PFSK-1 (cell line): ENCODE measurements at regions not wholly inside any gene's neighbourhood (a gene's known extent, or its start where the extent isn't known, plus 50 kb on each side); places are given as distances from the start of the nearest gene placed in this dataset.

Source experiments
- FOXP2 ChIP-seq: optimal IDR thresholded peaks from 2 replicates; pipeline ENCODE3; 2011; ENCODE audit warnings: borderline replicate concordance, control low read depth, inconsistent platforms; ENCODE audit not compliant: insufficient read depth; ENCODE audit errors: extremely low read length, extremely low read depth
- POLR2AphosphoS5 ChIP-seq: IDR thresholded peaks from 2 replicates; pipeline ENCODE4 v1.6.1; 2012; ENCODE audit warnings: low read depth, mild to moderate bottlenecking, control low read depth, low read length, moderate library complexity
- SIN3A ChIP-seq: IDR thresholded peaks from 2 replicates; pipeline ENCODE4 v1.6.1; 2012; ENCODE audit warnings: mild to moderate bottlenecking, low read length, moderate library complexity, borderline replicate concordance; ENCODE audit not compliant: insufficient read depth
- TAF1 ChIP-seq: IDR thresholded peaks from 2 replicates; pipeline ENCODE4 v1.6.1; 2012; ENCODE audit warnings: low read length, control low read depth, borderline replicate concordance; ENCODE audit not compliant: insufficient read depth
- TF ChIP-seq, protein P1 (sequence below), 2 experiments: IDR thresholded peaks; 2 replicates each; pipeline versions ENCODE4 v1.6.1 to v1.8.0; 2011 to 2012; ENCODE audit warnings: low read depth in 2 of 2, low read length in 2 of 2, control low read depth in 1 of 2, inconsistent platforms in 1 of 2, mild to moderate bottlenecking in 1 of 2, moderate library complexity in 1 of 2; ENCODE audit not compliant: insufficient read depth in 1 of 2

DNA sequence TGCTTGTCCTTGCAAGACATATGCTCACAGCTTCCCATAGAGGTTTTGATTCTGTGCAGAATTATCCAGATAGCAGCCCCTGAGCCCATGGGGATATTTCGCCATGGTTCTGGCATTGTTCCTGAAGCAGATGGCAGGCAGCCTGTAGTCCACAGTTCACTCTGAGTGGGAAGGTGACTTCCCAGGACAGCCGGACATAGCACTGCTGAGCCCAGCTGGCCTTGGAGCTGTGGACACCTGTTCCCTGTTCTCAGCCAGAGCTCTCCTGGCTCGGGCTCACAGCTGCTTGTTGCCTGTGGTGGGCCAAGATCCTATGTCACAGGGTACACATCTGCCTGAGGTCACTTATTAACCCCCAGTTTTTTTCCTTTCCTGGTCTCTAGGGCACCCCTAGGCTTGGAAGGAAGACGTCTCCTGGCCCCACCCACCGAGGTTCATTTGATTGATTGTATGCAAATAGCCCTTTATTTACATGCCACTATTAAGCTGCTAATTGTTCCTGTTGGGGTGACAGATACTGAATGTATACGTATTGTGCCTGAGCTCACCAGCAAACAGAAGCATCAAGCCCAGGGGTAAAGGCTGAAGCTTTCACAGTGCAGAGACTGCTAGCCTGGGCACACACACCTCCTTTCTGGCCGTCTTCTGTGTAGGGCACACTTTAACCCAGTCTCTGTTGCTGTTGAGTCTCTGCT lies 96.6 kb upstream of the DMRT1 start:
- TF ChIP-seq FOXP2 (no peak), SIN3A (no peak), POLR2AphosphoS5 (no peak), TAF1 (no peak)
- TF ChIP-seq, protein P1, sequence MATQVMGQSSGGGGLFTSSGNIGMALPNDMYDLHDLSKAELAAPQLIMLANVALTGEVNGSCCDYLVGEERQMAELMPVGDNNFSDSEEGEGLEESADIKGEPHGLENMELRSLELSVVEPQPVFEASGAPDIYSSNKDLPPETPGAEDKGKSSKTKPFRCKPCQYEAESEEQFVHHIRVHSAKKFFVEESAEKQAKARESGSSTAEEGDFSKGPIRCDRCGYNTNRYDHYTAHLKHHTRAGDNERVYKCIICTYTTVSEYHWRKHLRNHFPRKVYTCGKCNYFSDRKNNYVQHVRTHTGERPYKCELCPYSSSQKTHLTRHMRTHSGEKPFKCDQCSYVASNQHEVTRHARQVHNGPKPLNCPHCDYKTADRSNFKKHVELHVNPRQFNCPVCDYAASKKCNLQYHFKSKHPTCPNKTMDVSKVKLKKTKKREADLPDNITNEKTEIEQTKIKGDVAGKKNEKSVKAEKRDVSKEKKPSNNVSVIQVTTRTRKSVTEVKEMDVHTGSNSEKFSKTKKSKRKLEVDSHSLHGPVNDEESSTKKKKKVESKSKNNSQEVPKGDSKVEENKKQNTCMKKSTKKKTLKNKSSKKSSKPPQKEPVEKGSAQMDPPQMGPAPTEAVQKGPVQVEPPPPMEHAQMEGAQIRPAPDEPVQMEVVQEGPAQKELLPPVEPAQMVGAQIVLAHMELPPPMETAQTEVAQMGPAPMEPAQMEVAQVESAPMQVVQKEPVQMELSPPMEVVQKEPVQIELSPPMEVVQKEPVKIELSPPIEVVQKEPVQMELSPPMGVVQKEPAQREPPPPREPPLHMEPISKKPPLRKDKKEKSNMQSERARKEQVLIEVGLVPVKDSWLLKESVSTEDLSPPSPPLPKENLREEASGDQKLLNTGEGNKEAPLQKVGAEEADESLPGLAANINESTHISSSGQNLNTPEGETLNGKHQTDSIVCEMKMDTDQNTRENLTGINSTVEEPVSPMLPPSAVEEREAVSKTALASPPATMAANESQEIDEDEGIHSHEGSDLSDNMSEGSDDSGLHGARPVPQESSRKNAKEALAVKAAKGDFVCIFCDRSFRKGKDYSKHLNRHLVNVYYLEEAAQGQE (IDR thresholded peaks at IDR 0.05; ENCODE audit: insufficient read depth in 1 of 2, low read depth in 2 of 2, low read length in 2 of 2): no peak

GRCh38 chr9:745761-746380 lies 95.6 kb upstream of the DMRT1 start:
- TF ChIP-seq POLR2AphosphoS5 (no peak), SIN3A (no peak), FOXP2 (no peak), TAF1 (no peak)

- TF ChIP-seq FOXP2: no peak
- TF ChIP-seq TAF1: no peak
- TF ChIP-seq, protein P1 (IDR thresholded peaks at IDR 0.05; ENCODE audit: insufficient read depth in 1 of 2, low read depth in 2 of 2, low read length in 2 of 2): no peak
- no peak for TF ChIP-seq SIN3A
- no peak for TF ChIP-seq POLR2AphosphoS5
Observed at GRCh38 chr9:746661-747434, 94.6 kb upstream of the DMRT1 start.

DNA sequence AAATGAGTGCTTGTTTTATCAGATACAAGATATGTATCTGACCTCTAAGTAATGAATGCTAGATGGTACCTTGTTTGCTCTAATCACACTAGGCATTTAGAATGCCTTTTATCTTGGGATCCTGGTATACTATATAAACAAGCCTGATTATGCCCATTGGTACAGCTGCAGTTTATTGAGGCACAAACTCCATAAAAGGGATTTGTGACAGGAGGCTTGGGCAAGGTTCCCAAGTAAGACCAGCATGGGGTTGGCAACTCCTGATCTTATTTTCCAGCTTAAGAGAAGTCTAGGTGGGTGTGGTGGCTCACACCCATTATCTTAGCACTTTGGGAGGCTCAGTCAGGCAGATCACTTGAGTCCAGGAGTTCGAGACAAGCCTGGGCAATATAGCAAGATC lies 93.9 kb upstream of the DMRT1 start:
- TF ChIP-seq SIN3A: no peak
- no peak for TF ChIP-seq POLR2AphosphoS5
- no peak for TF ChIP-seq FOXP2
- no peak for TF ChIP-seq TAF1
- TF ChIP-seq, protein P1 (IDR thresholded peaks at IDR 0.05; ENCODE audit: insufficient read depth in 1 of 2, low read depth in 2 of 2, low read length in 2 of 2): no peak

DNA sequence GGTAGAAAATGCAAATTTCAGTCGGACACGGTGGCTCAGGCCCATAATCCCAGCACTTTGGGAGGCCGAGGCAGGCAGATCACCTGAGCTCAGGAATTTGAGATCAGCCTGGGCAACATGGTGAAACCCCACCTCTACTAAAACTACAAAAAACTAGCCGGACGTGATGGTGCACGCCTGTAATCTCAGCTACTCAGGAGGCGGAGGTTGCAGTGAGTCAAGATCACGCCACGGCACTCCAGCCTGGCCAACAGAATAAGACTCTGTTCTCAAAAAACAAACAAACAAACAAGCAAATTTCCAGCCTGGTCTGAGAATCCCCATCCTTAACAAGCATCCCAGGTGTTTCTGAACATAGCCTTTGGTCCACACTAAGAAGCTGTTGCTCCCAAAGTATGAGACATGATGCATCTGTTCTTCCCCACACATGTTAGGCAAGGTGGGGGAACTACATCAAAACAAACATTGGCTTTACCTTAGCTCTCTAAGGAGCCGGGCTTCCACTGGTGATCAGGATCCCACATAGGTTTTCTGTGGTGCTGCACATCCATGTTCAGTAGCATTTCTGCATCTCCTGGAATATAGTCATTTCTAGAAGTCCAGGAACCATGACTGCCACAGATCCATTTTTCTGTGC lies 92.5 kb upstream of the DMRT1 start:
- TF ChIP-seq POLR2AphosphoS5 (no peak), TAF1 (no peak), FOXP2 (no peak), SIN3A (no peak)
- TF ChIP-seq, protein P1 (IDR thresholded peaks at IDR 0.05; ENCODE audit: insufficient read depth in 1 of 2, low read depth in 2 of 2, low read length in 2 of 2): no peak
